8988T (cell line): ENCODE measurements at regions not wholly inside any gene's neighbourhood (a gene's known extent, or its start where the extent isn't known, plus 50 kb on each side); places are given as distances from the start of the nearest gene placed in this dataset.

Source experiments
- DNase-seq: peaks from one replicate; pipeline ENCODE4 v3.0.0; 2011

- DNase-seq: no peak
These were observed 88.4 kb upstream of the ADRA1B start for GRCh38 chr5:159827861-159828260.

- no peak for DNase-seq
These were observed 84.2 kb upstream of the ADRA1B start for GRCh38 chr5:159832073-159832472.

- no peak for DNase-seq
These were observed 83.2 kb upstream of the ADRA1B start for GRCh38 chr5:159833088-159833487.

GRCh38 chr5:159833846-159834245 is 82.4 kb upstream of the ADRA1B start:
- DNase-seq: no peak

- no peak for DNase-seq
These were observed 80.7 kb upstream of the ADRA1B start for GRCh38 chr5:159835548-159835947.

GRCh38 chr5:159836691-159837090 is 79.6 kb upstream of the ADRA1B start:
- DNase-seq: no peak

GRCh38 chr5:159837860-159838259 is 78.4 kb upstream of the ADRA1B start:
- DNase-seq: no peak

GRCh38 chr5:159838551-159839222 is 77.6 kb upstream of the ADRA1B start:
- no peak for DNase-seq

GRCh38 chr5:159844267-159845121 is 71.8 kb upstream of the ADRA1B start:
- no peak for DNase-seq

- DNase-seq: no peak
These were observed 66.7 kb upstream of the ADRA1B start for GRCh38 chr5:159849437-159850083.

GRCh38 chr5:159850160-159850559 is 66.1 kb upstream of the ADRA1B start:
- DNase-seq: no peak

- DNase-seq: no peak
These were observed 65.2 kb upstream of the ADRA1B start for GRCh38 chr5:159851053-159851452.

GRCh38 chr5:159854916-159855315 is 61.4 kb upstream of the ADRA1B start:
- DNase-seq: no peak

- no peak for DNase-seq
These were observed 60.6 kb upstream of the ADRA1B start for GRCh38 chr5:159855476-159856191.

GRCh38 chr5:159858871-159859270 is 57.4 kb upstream of the ADRA1B start:
- no peak for DNase-seq

- no peak for DNase-seq
These were observed 55.2 kb upstream of the ADRA1B start for GRCh38 chr5:159861086-159861485.

- DNase-seq: no peak
These were observed 51.2 kb upstream of the ADRA1B start for GRCh38 chr5:159864885-159865691.

GRCh38 chr5:159866093-159866492 is 50.2 kb upstream of the ADRA1B start:
- DNase-seq: no peak
